GM12801 (cell line): ENCODE measurements at regions not wholly inside any gene's neighbourhood (a gene's known extent, or its start where the extent isn't known, plus 50 kb on each side); places are given as distances from the start of the nearest gene placed in this dataset.

ENCODE experiments used
- CTCF ChIP-seq: IDR thresholded peaks from one replicate; pipeline ENCODE4 v1.5.1; 2011; ENCODE audit warnings: control low read depth; ENCODE audit not compliant: insufficient read length; ENCODE audit errors: extremely low read depth

GRCh38 chr5:61919920-61920319, 386.1 kb upstream of the KIF2A start:
- no peak for TF ChIP-seq CTCF

GRCh38 chr5:61924251-61924650, 381.8 kb upstream of the KIF2A start:
- TF ChIP-seq CTCF, result no peak

GRCh38 chr5:61926911-61927310, 379.1 kb upstream of the KIF2A start:
- no peak for TF ChIP-seq CTCF

DNA sequence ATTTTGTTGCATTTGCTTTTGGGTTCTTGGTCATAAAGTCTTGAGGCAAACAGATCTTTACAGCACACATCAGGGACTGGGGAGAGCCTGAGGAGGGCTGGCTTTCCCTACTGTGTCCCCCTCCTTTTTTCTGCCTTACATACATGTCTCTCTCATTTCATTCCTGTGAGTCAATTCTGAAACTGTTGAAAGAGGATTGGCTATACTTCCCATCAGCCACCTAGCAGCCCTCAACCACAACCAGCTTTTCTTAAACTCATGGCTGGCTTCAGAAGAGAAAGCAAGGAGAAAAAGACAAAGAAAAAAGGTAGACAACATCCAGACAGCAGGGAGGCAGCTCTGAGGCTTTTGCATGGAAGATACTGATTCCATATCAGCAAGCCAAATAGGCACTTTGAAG, 374.8 kb upstream of the KIF2A start:
- no peak for TF ChIP-seq CTCF

DNA sequence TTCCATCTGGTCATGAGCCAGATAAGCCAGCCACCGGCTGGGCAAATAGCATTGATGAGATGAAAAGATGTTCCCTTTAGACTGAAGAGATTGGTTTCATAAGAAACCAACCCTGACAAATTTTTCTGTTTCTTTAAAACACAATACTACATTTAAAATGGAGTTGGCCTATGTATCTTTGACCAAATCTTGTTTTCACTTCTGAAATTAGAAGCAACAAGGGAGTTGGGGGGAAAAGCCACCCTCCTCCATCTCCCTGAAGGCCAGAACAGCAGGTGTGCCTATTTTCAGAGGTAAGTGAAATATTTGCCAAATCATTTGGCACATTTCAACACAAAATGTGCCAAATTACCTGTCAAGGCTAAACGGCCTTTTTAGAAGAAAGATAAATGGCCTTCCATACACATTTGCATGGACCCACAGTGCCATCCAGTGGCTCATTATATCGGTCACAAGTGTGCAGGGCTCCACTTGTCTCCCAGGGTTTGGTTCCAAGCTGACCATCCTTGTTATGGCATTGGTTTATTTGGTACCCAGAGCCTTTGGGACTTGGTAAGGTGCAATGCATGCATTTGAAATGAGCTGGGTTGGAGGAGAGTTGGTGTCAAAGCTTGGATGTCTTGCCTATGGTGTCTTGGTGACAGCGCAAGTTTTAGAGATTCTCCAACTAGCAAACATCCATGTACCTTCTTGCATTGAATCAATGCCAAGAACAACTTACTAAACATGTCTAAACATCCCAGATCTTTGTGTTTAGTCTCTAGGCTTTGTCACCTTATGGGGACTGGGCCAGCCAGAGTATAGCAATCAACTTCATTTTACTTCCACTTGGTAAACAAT, 372.0 kb upstream of the KIF2A start:
- no peak for TF ChIP-seq CTCF

DNA sequence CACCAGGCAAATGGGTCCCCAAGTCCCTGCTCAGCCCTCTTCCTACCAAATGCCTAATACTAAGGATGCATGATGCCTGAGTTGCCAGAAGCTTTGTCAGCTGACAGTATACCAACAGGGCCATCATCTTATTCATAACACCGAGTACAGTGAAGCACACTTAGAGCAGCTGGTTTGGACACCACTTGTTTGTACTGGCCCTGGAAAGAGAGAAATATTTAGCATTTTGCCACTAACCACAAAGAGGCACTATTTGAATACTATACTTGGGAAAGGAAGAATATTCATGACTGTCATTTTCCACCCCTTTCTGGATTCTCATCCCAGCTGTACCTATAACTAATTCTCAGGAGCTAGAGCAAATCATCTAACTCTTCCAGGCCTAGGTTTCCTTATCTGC, 364.4 kb upstream of the KIF2A start:
- TF ChIP-seq CTCF, result no peak

GRCh38 chr5:61942462-61943049, 363.4 kb upstream of the KIF2A start:
- no peak for TF ChIP-seq CTCF
